OCI-LY3 (cell line): ENCODE measurements at regions not wholly inside any gene's neighbourhood (a gene's known extent, or its start where the extent isn't known, plus 50 kb on each side); places are given as distances from the start of the nearest gene placed in this dataset.
"Not testable (repeated sequence)": the region's sequence is repeated elsewhere in the genome, so short reads cannot be mapped to it uniquely, and the experiment has no call there.

Experiments used
- CTCF ChIP-seq: fragments of 200-600, 300-600 bp; sonication (generic); IDR thresholded peaks from 2 replicates; pipeline ENCODE4 v1.5.1; 2014; ENCODE audit warnings: antibody characterized with exemption, low read length, low read depth
- EZH2phosphoT487 ChIP-seq: fragments of 200-600 bp; shearing (Covaris generic); IDR thresholded peaks from 2 replicates; pipeline ENCODE4 v1.6.1; 2018; ENCODE audit warnings: antibody characterized with exemption, mixed run types, low read depth

- TF ChIP-seq CTCF, EZH2phosphoT487: not testable (repeated sequence)
Observed at GRCh38 chr9:65386191-65386590, 101.2 kb upstream of the FOXD4L5 start.
